Lower lobe of right lung (tissue), 2 donors: ENCODE measurements at regions not wholly inside any gene's neighbourhood (a gene's known extent, or its start where the extent isn't known, plus 50 kb on each side); places are given as distances from the start of the nearest gene placed in this dataset.

ENCODE experiments used
- ATAC-seq, 2 donors: fragments of 200-7000 bp; cut with Tn5 transposase; one replicate each; pipeline ENCODE4 v1.9.1; 2020 to 2022; ENCODE audit warnings: mild to moderate bottlenecking in 2 of 2, moderate library complexity in 2 of 2
- DNase-seq: peaks from one replicate; pipeline ENCODE4 v3.0.0-alpha.2; 2020
- H3K27ac ChIP-seq: fragments of 200-600 bp; one replicate; pipeline ENCODE4 v1.8.0; 2022
- H3K27me3 ChIP-seq: fragments of 200-600 bp; one replicate; pipeline ENCODE4 v1.8.0; 2022; ENCODE audit warnings: low read depth
- H3K36me3 ChIP-seq: fragments of 200-600 bp; one replicate; pipeline ENCODE4 v1.8.0; 2022; ENCODE audit warnings: mild to moderate bottlenecking
- H3K4me1 ChIP-seq: fragments of 200-600 bp; one replicate; pipeline ENCODE4 v1.8.0; 2022
- H3K4me3 ChIP-seq: fragments of 200-600 bp; one replicate; pipeline ENCODE4 v1.8.0; 2022; ENCODE audit warnings: mild to moderate bottlenecking
- H3K9me3 ChIP-seq: fragments of 200-600 bp; one replicate; pipeline ENCODE4 v1.8.0; 2022
- intact Hi-C: fragments of 100-400 bp; cut with DNase I; formaldehyde crosslinking; loops from one replicate; pipeline ENCODE4 v1.11.0; 2022
- TF ChIP-seq, protein P1 (sequence below): fragments of 200-600 bp; IDR thresholded peaks from one replicate; pipeline ENCODE4 v1.8.0; 2022; ENCODE audit warnings: antibody characterized with exemption, mild to moderate bottlenecking
- donor health status: DM: no; HTN: yes; CAD: no; lungs with severe emphysema.

- ATAC-seq (no peak), DNase-seq (no peak)
- intact Hi-C loops: no loop called here
- Histone ChIP-seq H3K9me3 (peaks cover 12% of the 10 kb centered on the region), H3K27me3 (no peaks in the 10 kb centered on the region), H3K4me1 (no peaks in the 10 kb centered on the region), H3K27ac (no peak overlapping the region), H3K4me3 (no peak overlapping the region), H3K36me3 (no peaks in the 10 kb centered on the region)
- TF ChIP-seq, protein P1, sequence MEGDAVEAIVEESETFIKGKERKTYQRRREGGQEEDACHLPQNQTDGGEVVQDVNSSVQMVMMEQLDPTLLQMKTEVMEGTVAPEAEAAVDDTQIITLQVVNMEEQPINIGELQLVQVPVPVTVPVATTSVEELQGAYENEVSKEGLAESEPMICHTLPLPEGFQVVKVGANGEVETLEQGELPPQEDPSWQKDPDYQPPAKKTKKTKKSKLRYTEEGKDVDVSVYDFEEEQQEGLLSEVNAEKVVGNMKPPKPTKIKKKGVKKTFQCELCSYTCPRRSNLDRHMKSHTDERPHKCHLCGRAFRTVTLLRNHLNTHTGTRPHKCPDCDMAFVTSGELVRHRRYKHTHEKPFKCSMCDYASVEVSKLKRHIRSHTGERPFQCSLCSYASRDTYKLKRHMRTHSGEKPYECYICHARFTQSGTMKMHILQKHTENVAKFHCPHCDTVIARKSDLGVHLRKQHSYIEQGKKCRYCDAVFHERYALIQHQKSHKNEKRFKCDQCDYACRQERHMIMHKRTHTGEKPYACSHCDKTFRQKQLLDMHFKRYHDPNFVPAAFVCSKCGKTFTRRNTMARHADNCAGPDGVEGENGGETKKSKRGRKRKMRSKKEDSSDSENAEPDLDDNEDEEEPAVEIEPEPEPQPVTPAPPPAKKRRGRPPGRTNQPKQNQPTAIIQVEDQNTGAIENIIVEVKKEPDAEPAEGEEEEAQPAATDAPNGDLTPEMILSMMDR: no peak
Observed at GRCh38 chr6:159494586-159494972, 198.5 kb downstream of the SOD2 start.

GRCh38 chr6:159493898-159494585, 199.0 kb downstream of the SOD2 start:
- TF ChIP-seq, protein P1: no peak
- peaks cover 12% of the 10 kb centered on the region for H3K9me3 ChIP-seq
- no peaks in the 10 kb centered on the region for H3K27me3 ChIP-seq
- no peak for ATAC-seq
- no peaks in the 10 kb centered on the region for H3K4me1 ChIP-seq
- H3K27ac ChIP-seq: no peak overlapping the region
- DNase-seq: no peak
- no peaks in the 10 kb centered on the region for H3K36me3 ChIP-seq
- H3K4me3 ChIP-seq: no peak overlapping the region
- intact Hi-C loops: no loop called here

- Histone ChIP-seq H3K27ac (no peak overlapping the region), H3K27me3 (no peaks in the 10 kb centered on the region), H3K36me3 (no peaks in the 10 kb centered on the region), H3K4me1 (no peaks in the 10 kb centered on the region), H3K9me3 (peaks cover 6% of the 10 kb centered on the region), H3K4me3 (no peak overlapping the region)
- no peak for ATAC-seq
- intact Hi-C loops: no loop called here
- TF ChIP-seq, protein P1: no peak
- DNase-seq: no peak
Observed at GRCh38 chr6:159493231-159493897, 199.7 kb downstream of the SOD2 start.

DNA sequence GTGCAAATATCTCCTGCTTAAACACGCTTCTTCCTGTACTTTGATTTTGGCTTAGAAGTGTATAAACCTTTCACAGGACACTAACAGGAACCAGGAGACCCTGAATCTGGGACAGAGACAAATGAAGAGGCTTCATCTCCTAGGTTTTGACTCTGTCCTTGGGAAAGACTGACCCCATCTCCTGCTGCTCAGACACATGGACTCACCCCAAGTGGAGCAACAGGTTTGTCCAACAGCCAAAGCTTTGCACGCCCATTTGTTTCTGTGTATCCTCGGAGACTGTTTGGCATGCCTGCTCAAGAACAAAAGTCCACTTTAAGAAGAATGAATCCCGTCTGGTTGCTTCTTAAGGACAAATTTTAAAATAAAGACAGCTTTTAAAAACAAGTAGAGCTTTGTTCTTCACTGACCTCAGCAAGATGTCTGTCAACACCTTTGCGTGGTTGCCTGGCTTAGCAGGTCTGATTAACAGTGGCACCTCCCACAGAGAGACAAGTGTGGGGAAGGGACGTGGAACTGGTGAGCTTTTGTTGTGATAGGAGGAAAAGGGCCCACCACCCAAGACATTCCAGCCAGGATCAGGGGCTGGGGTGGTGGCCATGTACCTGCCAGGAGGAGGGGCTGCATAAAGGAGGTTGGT, 202.6 kb downstream of the SOD2 start:
- intact Hi-C loops: no loop called here
- peak in 1 of 2 donors; percentile 69 for ATAC-seq
- TF ChIP-seq, protein P1: no peak

GRCh38 chr6:159487636-159488035, 205.4 kb downstream of the SOD2 start:
- DNase-seq: no peak
- no peaks in the 10 kb centered on the region for H3K9me3 ChIP-seq
- no peak overlapping the region for H3K27ac ChIP-seq
- TF ChIP-seq, protein P1: no peak
- no peak for ATAC-seq
- no peaks in the 10 kb centered on the region for H3K27me3 ChIP-seq
- H3K36me3 ChIP-seq: no peaks in the 10 kb centered on the region
- no peak overlapping the region for H3K4me3 ChIP-seq
- intact Hi-C loops: no loop called here
- H3K4me1 ChIP-seq: no peaks in the 10 kb centered on the region

More for the DNA sequence above, 202.6 kb downstream of the SOD2 start:
- Histone ChIP-seq H3K9me3 (no peaks in the 10 kb centered on the region), H3K4me3 (no peak overlapping the region), H3K27ac (no peak overlapping the region), H3K27me3 (no peaks in the 10 kb centered on the region), H3K36me3 (no peaks in the 10 kb centered on the region), H3K4me1 (no peaks in the 10 kb centered on the region)
- DNase-seq: no peak
